ENCODE measurements at regions not wholly inside any gene's neighbourhood (a gene's known extent, or its start where the extent isn't known, plus 50 kb on each side); places are given as distances from the start of the nearest gene placed in this dataset.

DNA sequence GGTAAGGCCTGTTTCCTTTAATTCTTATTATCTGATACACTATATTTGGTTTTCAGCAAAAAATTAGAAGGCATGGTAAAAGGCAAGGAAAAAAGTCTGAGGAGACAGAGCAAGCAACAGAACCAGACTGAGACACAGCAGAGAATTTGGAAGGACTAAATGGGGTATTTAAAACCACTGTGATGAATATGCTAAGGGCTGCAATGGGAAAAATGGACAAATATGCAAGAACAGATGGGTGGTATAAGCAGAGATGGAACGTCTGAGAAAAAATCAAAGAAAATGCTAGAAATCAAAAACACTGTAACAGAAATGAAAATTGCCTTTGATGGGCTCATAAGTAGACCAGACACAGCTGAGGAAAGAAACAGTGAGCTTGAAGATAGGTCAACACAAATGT, 50.8 kb upstream of the NSMCE3 start:
- no peak for DNase-seq (ENCODE audit: low spot score)

DNA sequence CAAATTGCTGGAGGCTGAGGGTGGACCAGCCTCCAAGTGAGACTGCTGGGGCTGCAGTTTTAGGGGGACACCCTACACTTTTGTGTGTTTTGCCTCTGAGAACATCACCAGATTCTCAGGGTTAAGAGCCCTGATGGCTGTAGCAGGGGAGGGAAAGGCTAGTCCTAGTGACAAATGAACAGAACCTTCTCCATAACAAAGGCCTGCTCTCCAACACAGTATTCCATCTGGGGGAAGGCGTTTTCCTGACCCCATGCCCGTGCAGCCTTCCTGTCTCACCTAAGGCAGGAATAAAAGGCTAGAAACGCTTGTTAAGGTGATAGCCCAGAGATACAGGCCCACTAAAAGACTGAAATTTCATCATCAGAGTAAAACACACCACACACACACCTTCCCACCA, 50.2 kb upstream of the NSMCE3 start:
- no peak for DNase-seq (ENCODE audit: low spot score)

Measured in A172 (cell line).